ENCODE measurements at regions not wholly inside any gene's neighbourhood (a gene's known extent, or its start where the extent isn't known, plus 50 kb on each side); places are given as distances from the start of the nearest gene placed in this dataset.

DNA sequence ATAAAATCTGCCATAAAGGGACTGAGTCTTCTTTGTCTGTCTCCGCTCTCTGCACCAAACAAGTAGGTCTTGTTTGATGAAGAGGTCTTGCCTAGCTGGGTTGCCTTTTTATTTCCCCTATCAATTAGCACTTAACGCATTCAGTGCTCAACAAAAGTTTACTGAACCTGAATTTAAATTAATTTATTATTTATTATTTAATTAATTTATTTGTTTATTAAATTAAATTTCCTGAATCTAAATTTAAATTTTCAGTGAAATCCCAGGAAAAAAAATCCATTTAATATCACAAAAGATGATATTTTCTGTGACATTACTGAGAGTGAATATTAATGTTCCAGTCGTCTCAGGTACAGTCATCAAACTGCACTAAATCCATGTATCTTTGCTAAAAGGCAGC lies 164.9 kb upstream of the AGTR1 start:
- ATAC-seq = no peak
- CTCF ChIA-PET = no interaction called here
- no peak for DNase-seq (ENCODE audit: low read depth, low spot score)
- H3K4me1 ChIP-seq (ENCODE audit: control insufficient read depth, insufficient read depth, low read length) = no peaks in the 10 kb centered on the region
- POLR2A ChIA-PET = no interaction called here
- BruUV-seq (replicated peaks) = no TSS peak
- no peak overlapping the region for H3K27ac ChIP-seq (ENCODE audit: low read length)
- TF ChIP-seq POLR2AphosphoS5 (IDR thresholded peaks at IDR 0.05; ENCODE audit: low read depth, low read length) (no peak), SIN3A (IDR thresholded peaks at IDR 0.05; ENCODE audit: borderline replicate concordance, insufficient read depth, low read depth, low read length) (no peak), TCF7L2 (IDR thresholded peaks at IDR 0.05; ENCODE audit: low read depth, low read length) (no peak), REST (IDR thresholded peaks at IDR 0.05; ENCODE audit: insufficient read depth in 1 of 2, low read depth in 2 of 2, low read length in 1 of 2) (no peak)
- TF ChIP-seq, protein P1, sequence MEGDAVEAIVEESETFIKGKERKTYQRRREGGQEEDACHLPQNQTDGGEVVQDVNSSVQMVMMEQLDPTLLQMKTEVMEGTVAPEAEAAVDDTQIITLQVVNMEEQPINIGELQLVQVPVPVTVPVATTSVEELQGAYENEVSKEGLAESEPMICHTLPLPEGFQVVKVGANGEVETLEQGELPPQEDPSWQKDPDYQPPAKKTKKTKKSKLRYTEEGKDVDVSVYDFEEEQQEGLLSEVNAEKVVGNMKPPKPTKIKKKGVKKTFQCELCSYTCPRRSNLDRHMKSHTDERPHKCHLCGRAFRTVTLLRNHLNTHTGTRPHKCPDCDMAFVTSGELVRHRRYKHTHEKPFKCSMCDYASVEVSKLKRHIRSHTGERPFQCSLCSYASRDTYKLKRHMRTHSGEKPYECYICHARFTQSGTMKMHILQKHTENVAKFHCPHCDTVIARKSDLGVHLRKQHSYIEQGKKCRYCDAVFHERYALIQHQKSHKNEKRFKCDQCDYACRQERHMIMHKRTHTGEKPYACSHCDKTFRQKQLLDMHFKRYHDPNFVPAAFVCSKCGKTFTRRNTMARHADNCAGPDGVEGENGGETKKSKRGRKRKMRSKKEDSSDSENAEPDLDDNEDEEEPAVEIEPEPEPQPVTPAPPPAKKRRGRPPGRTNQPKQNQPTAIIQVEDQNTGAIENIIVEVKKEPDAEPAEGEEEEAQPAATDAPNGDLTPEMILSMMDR (IDR thresholded peaks at IDR 0.05) = no peak
- H3K4me3 ChIP-seq (ENCODE audit: low read depth in 2 of 2, low read length in 2 of 2) = no peak overlapping the region
- in situ Hi-C loops (cut with HindIII; ENCODE audit: low pct_unique_long_range_greater_than_20kb, low sequenced_read_pairs) (no loop called here), intact Hi-C loops (cut with micrococcal nuclease; ENCODE audit: unreplicated experiment) (no loop called here)
- H3K9me3 ChIP-seq (ENCODE audit: control insufficient read depth, insufficient read depth, low read depth, low read length) = no peaks in the 10 kb centered on the region
- no peaks in the 10 kb centered on the region for H3K36me3 ChIP-seq (ENCODE audit: control insufficient read depth, insufficient read depth, low read length)
- no peaks in the 10 kb centered on the region for H3K27me3 ChIP-seq (ENCODE audit: control insufficient read depth, insufficient read depth, low read length)

- Histone ChIP-seq H3K27ac (ENCODE audit: low read length) (no peak overlapping the region), H3K36me3 (ENCODE audit: control insufficient read depth, insufficient read depth, low read length) (no peaks in the 10 kb centered on the region), H3K4me1 (ENCODE audit: control insufficient read depth, insufficient read depth, low read length) (no peaks in the 10 kb centered on the region), H3K9me3 (ENCODE audit: control insufficient read depth, insufficient read depth, low read depth, low read length) (no peaks in the 10 kb centered on the region), H3K4me3 (ENCODE audit: low read depth in 2 of 2, low read length in 2 of 2) (no peak overlapping the region), H3K27me3 (ENCODE audit: control insufficient read depth, insufficient read depth, low read length) (no peaks in the 10 kb centered on the region)
- no peak for DNase-seq (ENCODE audit: low read depth, low spot score)
- POLR2A ChIA-PET = no interaction called here
- no peak for TF ChIP-seq POLR2AphosphoS5 (IDR thresholded peaks at IDR 0.05; ENCODE audit: low read depth, low read length)
- TF ChIP-seq TCF7L2 (IDR thresholded peaks at IDR 0.05; ENCODE audit: low read depth, low read length) = no peak
- TF ChIP-seq SIN3A (IDR thresholded peaks at IDR 0.05; ENCODE audit: borderline replicate concordance, insufficient read depth, low read depth, low read length) = no peak
- TF ChIP-seq, protein P1 (IDR thresholded peaks at IDR 0.05) = no peak
- no peak for TF ChIP-seq REST (IDR thresholded peaks at IDR 0.05; ENCODE audit: insufficient read depth in 1 of 2, low read depth in 2 of 2, low read length in 1 of 2)
- in situ Hi-C loops (cut with HindIII; ENCODE audit: low pct_unique_long_range_greater_than_20kb, low sequenced_read_pairs) (no loop called here), intact Hi-C loops (cut with micrococcal nuclease; ENCODE audit: unreplicated experiment) (no loop called here)
- no TSS peak for BruUV-seq (replicated peaks)
- ATAC-seq = no peak
- CTCF ChIA-PET = no interaction called here
These were observed 163.4 kb upstream of the AGTR1 start for GRCh38 chr3:148534089-148534988.

Data from Panc1 (cell line).